ENCODE measurements at regions not wholly inside any gene's neighbourhood (a gene's known extent, or its start where the extent isn't known, plus 50 kb on each side); places are given as distances from the start of the nearest gene placed in this dataset.

DNA sequence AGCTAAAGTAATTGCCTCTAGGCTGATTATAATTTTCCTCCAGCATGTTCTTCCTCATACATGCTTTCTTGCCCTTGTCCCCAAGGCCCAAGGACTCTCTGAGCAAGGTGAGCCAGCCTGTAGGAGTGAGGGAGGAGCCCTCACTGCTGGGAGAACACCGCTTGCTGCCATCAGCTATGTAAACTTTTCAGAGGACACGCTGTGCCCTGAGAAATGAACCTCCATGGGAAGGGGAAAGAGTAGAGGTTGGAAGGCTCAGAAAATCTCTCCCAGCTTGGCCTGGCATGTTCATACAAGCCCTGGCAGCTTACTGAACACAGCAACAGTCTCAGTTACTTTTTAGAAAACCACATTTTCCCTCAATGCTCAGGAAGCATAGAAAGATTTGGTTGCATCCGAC, 103.0 kb upstream of the SLC24A5 start:
- H2AFZ ChIP-seq (ENCODE audit: low read depth, low read length) = no peak overlapping the region
- H3K9me3 ChIP-seq (ENCODE audit: low read length) = no peaks in the 10 kb centered on the region
- H3K79me2 ChIP-seq (replicated peaks; ENCODE audit: insufficient read depth, low read length) = no peaks in the 10 kb centered on the region
- H3K9me2 ChIP-seq (ENCODE audit: insufficient read depth, low read length) = no peaks in the 10 kb centered on the region
- no peak overlapping the region for H3K9ac ChIP-seq (ENCODE audit: low read length)
- no peak overlapping the region for H3K4me2 ChIP-seq (ENCODE audit: low read length)
- no peak for TF ChIP-seq EZH2 (IDR thresholded peaks at IDR 0.05; ENCODE audit: borderline replicate concordance, insufficient read depth, low read length, poor library complexity, severe bottlenecking)
- TF ChIP-seq EP300 (conservative IDR thresholded peaks at IDR 0.05; ENCODE audit: poor library complexity, severe bottlenecking) = no peak
- TF ChIP-seq POLR2AphosphoS5 (IDR thresholded peaks at IDR 0.05) = no peak
- no peak for TF ChIP-seq SMC3 (conservative IDR thresholded peaks at IDR 0.05; ENCODE audit: poor library complexity)
- TF ChIP-seq, protein P1, sequence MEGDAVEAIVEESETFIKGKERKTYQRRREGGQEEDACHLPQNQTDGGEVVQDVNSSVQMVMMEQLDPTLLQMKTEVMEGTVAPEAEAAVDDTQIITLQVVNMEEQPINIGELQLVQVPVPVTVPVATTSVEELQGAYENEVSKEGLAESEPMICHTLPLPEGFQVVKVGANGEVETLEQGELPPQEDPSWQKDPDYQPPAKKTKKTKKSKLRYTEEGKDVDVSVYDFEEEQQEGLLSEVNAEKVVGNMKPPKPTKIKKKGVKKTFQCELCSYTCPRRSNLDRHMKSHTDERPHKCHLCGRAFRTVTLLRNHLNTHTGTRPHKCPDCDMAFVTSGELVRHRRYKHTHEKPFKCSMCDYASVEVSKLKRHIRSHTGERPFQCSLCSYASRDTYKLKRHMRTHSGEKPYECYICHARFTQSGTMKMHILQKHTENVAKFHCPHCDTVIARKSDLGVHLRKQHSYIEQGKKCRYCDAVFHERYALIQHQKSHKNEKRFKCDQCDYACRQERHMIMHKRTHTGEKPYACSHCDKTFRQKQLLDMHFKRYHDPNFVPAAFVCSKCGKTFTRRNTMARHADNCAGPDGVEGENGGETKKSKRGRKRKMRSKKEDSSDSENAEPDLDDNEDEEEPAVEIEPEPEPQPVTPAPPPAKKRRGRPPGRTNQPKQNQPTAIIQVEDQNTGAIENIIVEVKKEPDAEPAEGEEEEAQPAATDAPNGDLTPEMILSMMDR (IDR thresholded peaks at IDR 0.05; ENCODE audit: poor library complexity, severe bottlenecking) = no peak
- TF ChIP-seq TAF1 (IDR thresholded peaks at IDR 0.05; ENCODE audit: low read depth) = no peak
- TF ChIP-seq RAD21 (conservative IDR thresholded peaks at IDR 0.05) = no peak
- no peaks in the 10 kb centered on the region for H3F3A ChIP-seq (ENCODE audit: insufficient read depth, low read length, poor library complexity, severe bottlenecking)
- no peaks in the 10 kb centered on the region for H3K36me3 ChIP-seq (ENCODE audit: insufficient read depth, low read length)
- no peaks in the 10 kb centered on the region for H3K27me3 ChIP-seq (ENCODE audit: insufficient read depth, low read depth, low read length)
- no peaks in the 10 kb centered on the region for H4K20me1 ChIP-seq (ENCODE audit: insufficient read depth)
- H3K27ac ChIP-seq (ENCODE audit: low read length) = no peak overlapping the region
- H3K4me3 ChIP-seq (ENCODE audit: low read length) = no peak overlapping the region

DNA sequence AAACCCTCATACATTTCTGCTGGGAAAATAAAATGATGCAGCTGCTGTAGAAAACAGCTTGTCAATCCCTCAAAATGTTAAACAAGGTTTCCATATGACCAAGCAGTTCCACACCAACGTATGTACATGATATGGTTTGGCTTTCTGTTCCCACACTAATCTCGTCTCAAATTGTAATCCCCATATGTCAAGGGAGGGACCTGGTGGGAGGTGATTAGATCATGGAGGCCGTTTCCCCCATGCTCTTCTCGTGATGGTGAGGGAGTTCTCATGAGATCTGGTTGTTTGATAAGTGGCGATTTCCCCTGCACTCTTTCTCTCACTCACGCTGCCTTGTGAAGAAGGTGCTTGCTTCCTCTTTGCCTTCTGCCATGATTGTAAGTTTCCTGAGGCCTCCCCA, 100.6 kb upstream of the SLC24A5 start:
- Histone ChIP-seq H3K9me2 (ENCODE audit: insufficient read depth, low read length) (no peaks in the 10 kb centered on the region), H2AFZ (ENCODE audit: low read depth, low read length) (no peak overlapping the region), H3F3A (ENCODE audit: insufficient read depth, low read length, poor library complexity, severe bottlenecking) (no peaks in the 10 kb centered on the region), H3K9ac (ENCODE audit: low read length) (no peak overlapping the region), H4K20me1 (ENCODE audit: insufficient read depth) (no peaks in the 10 kb centered on the region), H3K27me3 (ENCODE audit: insufficient read depth, low read depth, low read length) (no peaks in the 10 kb centered on the region), H3K27ac (ENCODE audit: low read length) (no peak overlapping the region), H3K4me2 (ENCODE audit: low read length) (no peak overlapping the region), H3K9me3 (ENCODE audit: low read length) (no peaks in the 10 kb centered on the region), H3K4me3 (ENCODE audit: low read length) (no peak overlapping the region), H3K79me2 (replicated peaks; ENCODE audit: insufficient read depth, low read length) (no peaks in the 10 kb centered on the region), H3K36me3 (ENCODE audit: insufficient read depth, low read length) (no peaks in the 10 kb centered on the region)
- TF ChIP-seq, protein P2, sequence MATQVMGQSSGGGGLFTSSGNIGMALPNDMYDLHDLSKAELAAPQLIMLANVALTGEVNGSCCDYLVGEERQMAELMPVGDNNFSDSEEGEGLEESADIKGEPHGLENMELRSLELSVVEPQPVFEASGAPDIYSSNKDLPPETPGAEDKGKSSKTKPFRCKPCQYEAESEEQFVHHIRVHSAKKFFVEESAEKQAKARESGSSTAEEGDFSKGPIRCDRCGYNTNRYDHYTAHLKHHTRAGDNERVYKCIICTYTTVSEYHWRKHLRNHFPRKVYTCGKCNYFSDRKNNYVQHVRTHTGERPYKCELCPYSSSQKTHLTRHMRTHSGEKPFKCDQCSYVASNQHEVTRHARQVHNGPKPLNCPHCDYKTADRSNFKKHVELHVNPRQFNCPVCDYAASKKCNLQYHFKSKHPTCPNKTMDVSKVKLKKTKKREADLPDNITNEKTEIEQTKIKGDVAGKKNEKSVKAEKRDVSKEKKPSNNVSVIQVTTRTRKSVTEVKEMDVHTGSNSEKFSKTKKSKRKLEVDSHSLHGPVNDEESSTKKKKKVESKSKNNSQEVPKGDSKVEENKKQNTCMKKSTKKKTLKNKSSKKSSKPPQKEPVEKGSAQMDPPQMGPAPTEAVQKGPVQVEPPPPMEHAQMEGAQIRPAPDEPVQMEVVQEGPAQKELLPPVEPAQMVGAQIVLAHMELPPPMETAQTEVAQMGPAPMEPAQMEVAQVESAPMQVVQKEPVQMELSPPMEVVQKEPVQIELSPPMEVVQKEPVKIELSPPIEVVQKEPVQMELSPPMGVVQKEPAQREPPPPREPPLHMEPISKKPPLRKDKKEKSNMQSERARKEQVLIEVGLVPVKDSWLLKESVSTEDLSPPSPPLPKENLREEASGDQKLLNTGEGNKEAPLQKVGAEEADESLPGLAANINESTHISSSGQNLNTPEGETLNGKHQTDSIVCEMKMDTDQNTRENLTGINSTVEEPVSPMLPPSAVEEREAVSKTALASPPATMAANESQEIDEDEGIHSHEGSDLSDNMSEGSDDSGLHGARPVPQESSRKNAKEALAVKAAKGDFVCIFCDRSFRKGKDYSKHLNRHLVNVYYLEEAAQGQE (IDR thresholded peaks at IDR 0.05; ENCODE audit: borderline replicate concordance) = no peak
- no peak for TF ChIP-seq EP300 (conservative IDR thresholded peaks at IDR 0.05; ENCODE audit: poor library complexity, severe bottlenecking)
- no peak for TF ChIP-seq MXI1 (conservative IDR thresholded peaks at IDR 0.05; ENCODE audit: poor library complexity, severe bottlenecking)
- no peak for TF ChIP-seq TAF1 (IDR thresholded peaks at IDR 0.05; ENCODE audit: low read depth)
- TF ChIP-seq POLR2AphosphoS5 (IDR thresholded peaks at IDR 0.05) = no peak
- TF ChIP-seq, protein P1 (IDR thresholded peaks at IDR 0.05; ENCODE audit: poor library complexity, severe bottlenecking) = no peak
- no peak for TF ChIP-seq EZH2 (IDR thresholded peaks at IDR 0.05; ENCODE audit: borderline replicate concordance, insufficient read depth, low read length, poor library complexity, severe bottlenecking)
- no peak for TF ChIP-seq SMC3 (conservative IDR thresholded peaks at IDR 0.05; ENCODE audit: poor library complexity)
- no peak for TF ChIP-seq RAD21 (conservative IDR thresholded peaks at IDR 0.05)
